GM11168 (cell line): ENCODE measurements at regions not wholly inside any gene's neighbourhood (a gene's known extent, or its start where the extent isn't known, plus 50 kb on each side); places are given as distances from the start of the nearest gene placed in this dataset.

Experiments
- in situ Hi-C: fragments of 300-500 bp; cut with MboI; formaldehyde crosslinking; loops from one replicate; pipeline ENCODE4 v1.12.0; 2022; ENCODE audit warnings: low sequenced_read_pairs; ENCODE audit not compliant: unreplicated experiment

DNA sequence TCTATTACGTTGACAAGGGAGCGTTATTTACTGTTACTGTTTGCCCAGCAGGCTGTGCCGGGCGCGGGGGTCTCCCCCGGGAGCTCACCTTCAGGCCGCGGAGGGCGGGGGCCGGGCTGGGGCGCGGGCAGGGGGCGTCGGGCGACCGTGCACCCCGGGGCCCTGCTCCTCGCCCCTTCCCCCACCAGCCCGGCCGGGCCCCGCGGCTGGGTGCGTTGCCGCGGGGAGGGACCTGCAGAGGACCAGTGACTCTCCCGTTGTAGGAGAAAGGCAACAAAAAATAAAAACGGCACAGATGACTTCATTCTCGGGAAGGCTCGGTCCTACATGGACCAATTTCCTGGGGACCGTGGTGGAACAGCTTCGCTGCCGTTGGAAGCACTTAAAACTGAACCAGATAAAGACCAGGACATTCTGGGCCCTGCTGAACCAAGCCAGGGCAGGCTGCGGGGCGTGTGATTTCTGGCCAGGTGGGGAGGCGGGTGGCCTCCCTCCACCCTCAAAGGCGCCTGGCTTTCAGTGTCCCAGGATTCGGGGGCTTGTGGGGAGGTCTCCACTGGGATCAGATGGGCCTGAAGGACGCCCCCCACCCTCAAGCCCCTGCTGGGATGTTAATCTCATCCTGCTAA, 57.4 kb downstream of the IGLL1 start:
- in situ Hi-C loops = no loop called here

GRCh38 chr22:23521441-23522113, 58.5 kb downstream of the IGLL1 start:
- in situ Hi-C loops = no loop called here

DNA sequence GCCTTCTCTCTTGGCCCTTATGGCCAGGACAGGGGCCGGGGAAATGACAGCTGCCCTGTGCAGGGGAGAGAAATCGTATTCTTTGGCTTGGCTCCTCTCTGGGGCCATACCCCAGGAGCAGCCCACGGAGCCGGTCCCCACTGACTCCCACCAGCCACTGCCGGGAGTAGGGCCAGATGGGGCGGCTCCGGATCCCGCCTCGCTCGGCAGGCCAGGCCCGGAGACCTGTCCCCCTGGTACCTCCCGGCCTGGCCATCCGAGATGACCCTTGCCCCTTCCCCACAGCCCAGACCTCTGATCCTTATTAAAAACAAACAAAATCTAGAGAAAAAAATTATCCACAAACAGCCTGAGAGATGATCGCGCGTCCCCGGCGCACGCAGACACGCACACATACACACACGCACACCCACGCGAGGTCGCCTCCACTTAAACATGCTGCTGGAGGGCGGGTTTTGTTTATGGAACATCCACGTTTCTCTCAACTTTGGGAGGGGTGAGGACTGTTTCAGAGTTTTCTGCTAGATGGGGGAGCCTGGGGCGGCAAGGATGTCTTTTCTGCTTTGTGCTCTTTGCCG, 59.1 kb downstream of the IGLL1 start:
- in situ Hi-C loops = no loop called here

DNA sequence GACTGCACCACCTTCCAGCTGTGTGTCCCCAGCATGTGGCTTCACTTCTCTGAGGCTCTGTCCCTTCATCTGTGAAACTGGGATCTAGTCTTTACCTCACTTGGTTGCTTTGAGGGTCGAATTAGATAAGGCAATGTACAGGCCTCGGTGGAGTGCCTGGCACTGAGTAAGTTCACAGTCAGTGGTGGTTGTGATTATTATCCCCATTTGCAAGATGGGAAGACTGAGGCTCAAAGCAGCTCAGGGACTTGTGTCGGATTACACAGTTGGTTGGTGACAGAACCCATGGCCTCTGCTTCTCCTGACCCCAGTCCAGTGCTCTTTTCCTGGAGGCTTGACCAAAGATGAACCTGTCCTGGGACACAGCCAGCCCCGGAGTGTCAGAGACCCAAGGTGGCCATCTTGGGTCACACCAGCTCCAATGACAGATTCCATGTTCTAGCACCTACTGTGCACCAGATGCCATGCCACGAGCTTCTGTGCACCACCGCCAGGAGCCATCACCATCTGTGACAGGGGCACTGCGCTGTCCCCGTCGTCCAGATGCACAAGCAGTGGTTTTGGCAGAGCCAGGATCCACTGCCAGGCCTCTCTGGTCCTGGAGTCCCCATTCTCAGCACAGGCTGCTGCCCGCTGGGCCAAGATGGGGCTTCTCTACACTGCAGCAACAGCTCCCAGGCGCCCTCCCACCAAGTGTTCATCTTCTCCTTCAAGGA, 60.5 kb downstream of the IGLL1 start:
- in situ Hi-C loops = no loop called here

DNA sequence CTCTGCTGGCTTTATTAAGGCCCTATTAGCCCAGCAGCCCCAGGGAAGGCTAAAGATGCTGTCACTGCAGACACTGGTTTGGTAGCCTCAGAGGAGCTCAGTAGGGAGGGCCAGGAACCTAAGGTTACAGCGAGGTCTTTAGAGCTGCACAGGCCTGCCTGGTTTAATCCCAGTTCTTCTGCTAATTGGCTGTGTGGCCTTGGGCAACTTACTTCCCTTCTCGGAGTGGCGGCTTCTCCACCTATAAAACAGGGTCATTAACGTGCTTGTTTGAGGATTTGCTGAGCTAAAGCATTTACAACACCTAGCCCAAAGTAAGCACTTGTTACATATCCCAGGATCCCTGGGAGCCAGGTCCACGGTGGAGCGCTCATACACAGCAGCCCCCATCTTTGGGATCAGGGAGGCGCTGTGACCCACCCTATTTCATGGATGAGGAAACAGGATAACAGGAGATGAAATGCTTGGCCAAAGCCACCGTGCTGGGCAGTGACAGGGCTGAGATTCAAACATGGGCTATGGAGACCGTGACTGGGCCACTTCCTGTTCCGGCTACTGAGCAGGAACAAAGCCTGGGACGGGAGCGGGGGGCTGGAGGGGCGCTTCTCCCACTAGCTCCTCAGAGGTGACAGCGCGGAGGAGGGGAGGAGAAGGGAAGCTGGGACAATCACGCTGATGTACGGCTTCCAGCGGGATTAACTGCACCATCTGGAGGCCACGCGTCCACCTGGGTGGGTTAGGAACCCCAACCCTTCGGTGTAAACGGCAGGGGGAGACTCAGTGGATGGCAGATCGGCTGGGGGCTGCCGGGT, 61.5 kb downstream of the IGLL1 start:
- in situ Hi-C loops = no loop called here

DNA sequence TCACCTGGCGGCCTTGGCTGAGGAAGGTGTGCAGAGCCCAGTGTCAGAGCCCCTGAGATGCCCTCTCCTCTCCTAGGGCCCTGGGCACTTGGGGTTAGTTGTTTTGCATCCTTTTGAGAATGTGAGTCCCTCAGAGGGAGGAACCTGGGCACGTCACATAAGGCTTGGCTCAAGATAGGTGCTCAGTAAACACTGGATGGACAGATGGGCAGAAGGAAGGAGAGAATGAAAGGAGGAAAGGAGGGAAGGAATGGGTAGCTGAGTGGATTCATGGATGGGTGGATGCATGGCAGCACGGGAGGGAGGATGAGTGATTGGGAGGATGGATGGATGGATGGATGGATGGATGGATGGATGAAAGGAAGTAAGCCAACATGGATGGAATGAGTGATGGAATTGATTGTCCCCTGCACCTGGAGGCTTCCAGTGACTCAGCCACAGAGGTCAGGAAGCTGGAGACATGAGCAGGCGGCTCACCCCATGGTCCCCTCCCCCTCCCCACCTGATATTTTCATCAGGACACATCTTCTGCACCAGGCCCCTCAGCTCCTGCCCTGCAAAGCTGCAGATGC, 62.2 kb downstream of the IGLL1 start:
- in situ Hi-C loops = no loop called here

DNA sequence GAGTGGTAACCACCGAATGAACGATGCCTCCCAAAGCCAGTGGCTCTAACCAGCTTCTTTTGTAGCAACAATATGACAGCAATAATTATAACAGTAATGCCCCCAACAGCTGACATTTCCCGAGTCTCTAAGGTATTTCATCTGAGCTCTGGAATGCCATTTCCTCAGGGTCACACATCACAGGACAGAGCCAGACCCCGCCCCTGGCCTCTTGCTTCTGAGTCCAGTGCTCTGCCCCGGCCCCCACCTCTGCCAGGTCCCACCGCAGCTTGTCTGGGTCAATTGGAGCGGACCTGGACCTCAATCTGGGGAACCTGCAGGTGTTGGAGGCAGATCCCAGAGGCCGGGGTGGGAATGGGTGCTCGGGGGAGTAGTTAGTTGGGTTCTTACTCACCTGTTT, 63.8 kb downstream of the IGLL1 start:
- in situ Hi-C loops = no loop called here

DNA sequence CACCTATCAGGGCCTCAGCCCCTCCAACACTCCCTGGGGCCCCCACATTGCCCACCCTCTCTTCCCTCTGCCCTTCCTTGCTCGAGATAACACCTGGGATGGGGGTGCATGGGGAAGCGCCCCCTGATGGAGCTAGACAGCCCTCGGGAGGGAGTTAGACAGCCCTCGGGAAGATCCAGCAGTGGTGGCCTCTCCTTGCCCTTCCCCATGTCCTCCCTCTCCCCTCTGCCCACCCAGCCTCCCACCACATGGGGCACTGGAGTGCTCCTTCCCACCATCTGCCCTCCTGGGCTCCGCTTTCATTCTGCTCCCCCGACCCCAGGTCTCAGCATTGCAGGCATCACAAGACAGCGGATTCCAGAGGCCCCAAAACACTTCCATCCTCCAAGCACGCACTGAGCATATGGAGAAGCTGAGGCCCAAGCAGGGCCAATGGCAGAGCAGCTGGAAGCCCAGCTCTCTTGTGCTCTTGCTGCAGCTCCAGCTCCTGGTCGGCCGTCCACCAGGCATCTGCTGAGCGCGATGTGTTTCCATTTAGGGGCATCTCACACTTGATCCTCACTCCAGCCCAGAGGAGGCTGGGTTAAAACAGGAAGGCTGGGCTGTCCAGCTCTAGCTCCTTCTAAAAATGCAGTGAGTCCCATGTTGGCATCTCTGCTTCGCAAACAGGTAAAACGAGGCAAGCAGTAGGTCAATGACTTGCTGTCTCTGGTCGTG, 65.6 kb downstream of the IGLL1 start:
- in situ Hi-C loops = no loop called here

DNA sequence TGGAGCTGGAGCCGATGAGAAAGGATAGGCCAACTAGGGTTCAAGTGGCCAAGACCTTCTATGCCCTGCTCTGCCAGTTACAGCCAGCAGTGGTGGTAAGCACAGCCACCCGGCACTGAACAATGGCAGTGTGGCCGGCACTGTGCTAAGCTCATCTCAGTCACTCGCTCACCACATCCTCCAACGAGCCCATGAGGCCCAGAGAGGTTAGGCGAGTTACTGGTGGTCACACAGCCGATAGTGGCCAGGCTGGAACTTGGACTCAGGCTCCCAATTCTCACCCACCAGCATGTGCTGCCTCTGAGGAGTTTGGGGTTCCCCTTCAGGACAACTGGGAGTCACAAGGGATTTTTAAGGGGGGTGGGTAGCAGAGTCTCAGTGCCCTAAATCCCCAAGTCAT, 66.4 kb downstream of the IGLL1 start:
- in situ Hi-C loops = no loop called here

- in situ Hi-C loops = no loop called here
These were observed 67.0 kb downstream of the IGLL1 start for GRCh38 chr22:23513133-23513532.

DNA sequence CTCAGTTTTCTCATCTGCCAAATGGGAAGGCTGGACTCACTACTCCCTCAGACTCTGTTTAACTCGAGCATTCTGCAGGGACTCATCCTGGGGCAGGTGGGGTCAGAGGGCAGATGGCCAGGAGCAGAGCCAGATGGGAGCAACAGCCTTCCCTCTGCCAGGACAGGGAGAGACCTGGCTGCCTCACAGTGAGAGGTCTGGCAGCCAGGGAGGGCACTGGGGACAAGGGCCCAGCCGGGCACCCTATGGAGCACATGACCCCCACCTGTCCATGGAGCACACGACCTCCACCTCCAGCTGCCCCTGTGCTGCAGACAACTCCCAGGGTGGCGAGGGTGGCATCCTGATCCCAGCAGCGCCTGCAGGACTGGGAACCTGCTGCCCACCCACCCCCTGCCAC, 67.4 kb downstream of the IGLL1 start:
- in situ Hi-C loops = no loop called here

GRCh38 chr22:23512348-23512705, 67.8 kb downstream of the IGLL1 start:
- in situ Hi-C loops = no loop called here

DNA sequence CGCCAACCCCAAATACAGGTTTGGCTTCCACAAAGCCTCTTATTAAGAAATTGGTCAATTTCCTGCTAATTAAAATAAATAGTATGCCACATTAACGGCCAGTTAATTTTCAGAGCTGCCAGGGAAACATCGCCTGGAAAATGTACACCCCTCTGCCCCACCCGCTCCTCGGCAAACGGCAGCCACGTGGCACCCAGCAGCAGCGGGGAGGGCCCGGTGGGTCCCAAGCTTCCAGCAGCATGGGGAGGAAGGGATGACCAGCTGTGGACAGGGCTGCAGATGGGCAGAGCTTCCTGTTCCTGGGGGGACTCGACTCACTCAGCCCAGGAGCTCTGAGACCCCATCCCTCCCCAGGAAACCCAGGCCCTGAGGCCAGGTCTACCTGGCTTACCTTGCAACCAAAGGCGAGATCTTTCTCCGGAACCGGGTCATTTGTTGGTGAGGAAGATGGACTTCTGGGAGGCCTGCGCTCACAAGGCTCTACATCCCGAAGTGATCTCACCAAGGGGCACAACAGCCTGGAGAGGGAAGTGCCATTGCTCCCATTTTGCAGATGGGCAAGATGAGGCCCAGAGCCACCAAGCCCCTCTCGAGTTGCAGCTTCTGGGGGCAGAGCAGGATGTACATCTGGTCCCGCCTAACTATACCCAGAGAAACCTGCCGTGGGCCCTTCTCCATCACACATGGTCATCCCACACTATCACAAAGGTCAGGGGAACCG, 68.3 kb downstream of the IGLL1 start:
- in situ Hi-C loops = no loop called here

DNA sequence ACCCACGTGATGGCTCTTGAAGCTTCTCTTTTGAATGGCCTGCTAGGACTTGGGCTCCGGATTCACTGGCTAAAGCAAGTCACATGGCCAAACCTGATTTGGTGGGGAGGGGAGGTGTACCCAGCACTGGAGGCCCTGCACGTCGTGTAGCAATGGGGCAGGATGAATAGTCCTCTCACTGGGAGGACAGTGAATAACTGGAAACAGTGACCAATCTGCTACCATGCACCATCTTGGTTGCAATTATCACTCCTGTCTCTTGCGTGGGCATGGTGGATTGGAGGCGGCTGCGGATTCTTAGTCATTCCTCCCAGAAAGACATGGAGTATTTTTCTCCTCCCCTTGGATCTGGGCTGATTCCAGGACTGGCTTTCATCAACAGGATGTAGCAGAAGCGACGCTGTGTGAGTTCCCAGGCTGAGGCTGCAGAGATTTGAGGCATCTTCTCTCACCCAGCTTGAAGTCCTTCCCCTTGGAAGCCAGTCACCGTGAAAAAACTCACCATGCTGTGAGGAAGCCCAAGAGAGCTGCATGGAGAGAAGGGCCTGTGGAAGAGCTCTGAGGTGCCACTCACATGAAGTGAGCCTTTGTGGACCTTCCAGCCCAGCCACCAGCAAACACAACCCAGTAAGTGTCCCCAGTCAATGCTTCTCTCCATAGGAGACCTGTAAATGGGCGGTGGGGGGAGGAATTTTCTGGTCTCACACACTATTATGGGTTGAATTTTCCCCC, 70.4 kb downstream of the IGLL1 start:
- in situ Hi-C loops = no loop called here

GRCh38 chr22:23504516-23504915, 75.6 kb downstream of the IGLL1 start:
- in situ Hi-C loops = no loop called here

- in situ Hi-C loops = no loop called here
These were observed 76.2 kb downstream of the IGLL1 start for GRCh38 chr22:23503736-23504440.

- in situ Hi-C loops = no loop called here
These were observed 76.9 kb downstream of the IGLL1 start for GRCh38 chr22:23503142-23503541.

DNA sequence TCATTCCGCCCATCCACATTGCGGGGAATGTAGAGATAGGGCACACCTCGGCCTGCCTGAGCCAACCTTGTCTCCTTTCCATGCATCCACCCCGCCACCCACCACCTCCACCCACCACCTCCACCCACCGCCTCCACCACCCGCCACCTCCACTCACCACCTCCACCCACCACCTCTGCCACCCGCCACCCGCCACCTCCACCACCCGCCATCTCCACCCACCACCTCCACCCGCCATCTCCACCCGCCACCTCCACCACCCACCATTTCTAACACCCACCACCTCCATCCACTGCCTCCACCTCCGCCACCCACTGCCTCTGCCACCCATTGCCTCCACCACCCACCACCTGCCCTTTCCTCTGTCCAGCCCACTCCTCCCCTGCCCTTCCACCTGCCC, 78.4 kb downstream of the IGLL1 start:
- in situ Hi-C loops = no loop called here
